Psoas muscle (tissue), 7 donors: ENCODE measurements at regions not wholly inside any gene's neighbourhood (a gene's known extent, or its start where the extent isn't known, plus 50 kb on each side); places are given as distances from the start of the nearest gene placed in this dataset.

Experiments used
- ATAC-seq, 4 donors: fragments of 200-7000 bp; cut with Tn5 transposase; one replicate each; pipeline ENCODE4 v1.9.1; 2020; ENCODE audit warnings: moderate library complexity in 3 of 4, mild to moderate bottlenecking in 2 of 4
- DNase-seq, 2 donors: peaks; one replicate each; pipeline ENCODE4 v3.0.0-alpha.2; 2020
- H3K27ac ChIP-seq: fragments of 200-600 bp; one replicate; pipeline ENCODE4 v1.8.0; 2022
- H3K27me3 ChIP-seq, 3 donors: fragments of 200-600 bp in 1 of 3; one replicate each; pipeline versions ENCODE4 v1.6.1 to v1.8.0; 2013 to 2022; ENCODE audit warnings: low read length in 2 of 3, mild to moderate bottlenecking in 2 of 3, moderate library complexity in 1 of 3; ENCODE audit not compliant: insufficient read depth in 3 of 3
- H3K36me3 ChIP-seq, 2 donors: fragments of 200-600 bp in 1 of 2; one replicate each; pipeline versions ENCODE4 v1.6.1 to v1.8.0; 2013 to 2022; ENCODE audit warnings: low read depth in 1 of 2, mild to moderate bottlenecking in 1 of 2, moderate library complexity in 1 of 2; ENCODE audit not compliant: insufficient read depth in 1 of 2
- H3K4me1 ChIP-seq: fragments of 200-600 bp; one replicate; pipeline ENCODE4 v1.8.0; 2022
- H3K4me3 ChIP-seq: fragments of 200-600 bp; one replicate; pipeline ENCODE4 v1.8.0; 2022; ENCODE audit warnings: mild to moderate bottlenecking
- H3K9me3 ChIP-seq: fragments of 200-600 bp; one replicate; pipeline ENCODE4 v1.8.0; 2022
- WGBS, 3 donors: extraction: QIAGEN DNeasy Blood & Tissue Kit; methylation state at CpG; one replicate each; pipeline versions ENCODE4 v1.1.6 to v1.1.7; 2013; 5-methylcytosine and 5-hydroxymethylcytosine counted together
- intact Hi-C, 2 donors: fragments of 100-400 bp; cut with DNase I; formaldehyde crosslinking; loops; one replicate each; pipeline versions ENCODE4 v1.11.0 to v1.14.2; 2022
- TF ChIP-seq, protein P1 (sequence below): fragments of 200-600 bp; IDR thresholded peaks from one replicate; pipeline ENCODE4 v1.8.0; 2022; ENCODE audit warnings: antibody characterized with exemption
- donor health status: healthy with polysubstance abuse.
- donor health status: DM: no; HTN: no; CAD: no; lungs with moderate emphysema.
- donor health status: Bipolar disorder and iron deficiency.
- donor health status: healthy.
- donor health status: DM: yes; HTN: yes; CAD: no.
- donor health status: DM: no; HTN: no; CAD: no.
- donor health status: DM: yes; HTN: yes; CAD: no.

DNA sequence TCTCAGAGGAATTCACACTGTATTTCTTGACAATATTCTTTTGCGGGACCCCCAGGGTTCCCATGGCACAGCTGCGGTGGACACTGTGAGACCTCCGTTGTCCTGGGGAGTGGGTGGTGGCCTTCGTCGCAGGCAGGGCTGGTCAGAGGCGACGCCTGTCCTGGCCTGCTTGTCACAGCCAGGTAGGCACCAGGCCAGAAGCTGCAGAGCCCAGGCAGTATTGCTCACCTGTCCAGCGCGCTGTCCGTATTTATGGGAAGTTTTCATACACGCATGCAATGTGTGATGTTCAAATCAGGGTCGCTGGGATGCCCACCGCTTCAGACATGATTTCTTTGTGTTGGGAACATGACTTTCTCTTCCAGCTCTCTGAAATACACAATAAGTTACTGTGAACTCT is 126.6 kb downstream of the RTP5 start:
- no peak overlapping the region for H3K4me3 ChIP-seq
- H3K4me1 ChIP-seq, result no peaks in the 10 kb centered on the region
- no peaks in the 10 kb centered on the region for H3K9me3 ChIP-seq
- no peak overlapping the region for H3K27ac ChIP-seq
- DNase-seq, result no peak
- 92 to 93% (median 92%) methylated on average over 13 of the region's 13 CpGs for whole genome bisulfite sequencing, 3 donors
- TF ChIP-seq, protein P1, sequence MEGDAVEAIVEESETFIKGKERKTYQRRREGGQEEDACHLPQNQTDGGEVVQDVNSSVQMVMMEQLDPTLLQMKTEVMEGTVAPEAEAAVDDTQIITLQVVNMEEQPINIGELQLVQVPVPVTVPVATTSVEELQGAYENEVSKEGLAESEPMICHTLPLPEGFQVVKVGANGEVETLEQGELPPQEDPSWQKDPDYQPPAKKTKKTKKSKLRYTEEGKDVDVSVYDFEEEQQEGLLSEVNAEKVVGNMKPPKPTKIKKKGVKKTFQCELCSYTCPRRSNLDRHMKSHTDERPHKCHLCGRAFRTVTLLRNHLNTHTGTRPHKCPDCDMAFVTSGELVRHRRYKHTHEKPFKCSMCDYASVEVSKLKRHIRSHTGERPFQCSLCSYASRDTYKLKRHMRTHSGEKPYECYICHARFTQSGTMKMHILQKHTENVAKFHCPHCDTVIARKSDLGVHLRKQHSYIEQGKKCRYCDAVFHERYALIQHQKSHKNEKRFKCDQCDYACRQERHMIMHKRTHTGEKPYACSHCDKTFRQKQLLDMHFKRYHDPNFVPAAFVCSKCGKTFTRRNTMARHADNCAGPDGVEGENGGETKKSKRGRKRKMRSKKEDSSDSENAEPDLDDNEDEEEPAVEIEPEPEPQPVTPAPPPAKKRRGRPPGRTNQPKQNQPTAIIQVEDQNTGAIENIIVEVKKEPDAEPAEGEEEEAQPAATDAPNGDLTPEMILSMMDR, result no peak
- no peak for ATAC-seq
- H3K36me3 ChIP-seq, result no peaks in the 10 kb centered on the region
- intact Hi-C loops, result no loop called here
- H3K27me3 ChIP-seq, result peaks cover 0 to 7% (median 1%) of the 10 kb centered on the region in 3 donors

DNA sequence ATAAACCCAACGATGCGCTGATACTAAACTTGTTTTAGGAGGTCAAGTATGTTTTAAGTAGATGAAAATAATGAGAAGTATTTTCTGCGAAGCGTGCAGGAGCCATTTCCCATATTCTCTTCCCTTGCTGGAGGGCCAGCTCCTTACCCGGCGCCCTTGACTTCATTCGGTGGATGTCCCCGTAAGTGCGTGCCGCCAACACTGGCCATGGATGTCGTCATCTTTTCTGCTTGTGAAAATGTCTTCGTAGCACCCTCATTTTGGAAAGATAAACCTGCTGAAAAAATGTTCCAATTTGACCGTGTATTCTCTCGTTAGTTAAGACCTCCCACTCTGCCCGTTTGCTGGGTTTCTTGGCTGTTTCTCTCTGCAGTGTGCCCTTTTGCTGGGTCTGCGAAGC is 127.5 kb downstream of the RTP5 start:
- H3K9me3 ChIP-seq, result no peaks in the 10 kb centered on the region
- intact Hi-C loops, result no loop called here

DNA sequence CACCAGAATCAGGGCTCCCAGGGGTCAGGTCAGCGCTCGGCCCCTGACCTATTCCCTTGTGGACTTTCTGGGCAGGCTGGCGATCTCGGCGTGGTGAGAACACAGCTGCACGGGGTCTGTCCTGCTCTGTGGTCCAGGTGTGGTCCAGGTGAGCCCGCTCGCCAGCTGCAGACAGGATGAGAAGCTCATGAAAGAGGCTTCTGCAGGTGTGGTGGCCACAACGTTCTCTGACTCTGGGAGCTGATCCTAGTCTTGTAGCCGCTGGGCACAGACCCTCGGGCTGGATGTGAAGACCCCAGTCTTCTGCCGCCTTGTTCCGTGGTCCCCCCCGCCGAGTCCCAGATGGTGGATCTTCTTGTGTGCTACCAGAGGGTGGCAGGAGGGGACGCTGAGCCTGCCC is 129.7 kb downstream of the RTP5 start:
- no peaks in the 10 kb centered on the region for H3K9me3 ChIP-seq
- no peak overlapping the region for H3K27ac ChIP-seq
- H3K36me3 ChIP-seq, result no peaks in the 10 kb centered on the region
- TF ChIP-seq, protein P1, result no peak
- intact Hi-C loops, result no loop called here
- H3K4me1 ChIP-seq, result no peaks in the 10 kb centered on the region
- ATAC-seq (no peak), DNase-seq (no peak)
- H3K27me3 ChIP-seq, result peaks cover 0 to 15% (median 1%) of the 10 kb centered on the region in 3 donors
- no peak overlapping the region for H3K4me3 ChIP-seq
- 76 to 78% (median 77%) methylated on average over 15 to 16 of the region's 16 CpGs for WGBS, 3 donors

More for the DNA sequence above, 127.5 kb downstream of the RTP5 start:
- H3K36me3 ChIP-seq, result no peaks in the 10 kb centered on the region
- no peaks in the 10 kb centered on the region for H3K4me1 ChIP-seq
- TF ChIP-seq, protein P1, result no peak
- no peak overlapping the region for H3K27ac ChIP-seq
- 90 to 91% (median 91%) methylated on average over 16 of the region's 16 CpGs for WGBS, 3 donors
- DNase-seq, result no peak
- H3K27me3 ChIP-seq, result peaks cover 0 to 9% (median 1%) of the 10 kb centered on the region in 3 donors
- no peak overlapping the region for H3K4me3 ChIP-seq
- no peak for ATAC-seq

DNA sequence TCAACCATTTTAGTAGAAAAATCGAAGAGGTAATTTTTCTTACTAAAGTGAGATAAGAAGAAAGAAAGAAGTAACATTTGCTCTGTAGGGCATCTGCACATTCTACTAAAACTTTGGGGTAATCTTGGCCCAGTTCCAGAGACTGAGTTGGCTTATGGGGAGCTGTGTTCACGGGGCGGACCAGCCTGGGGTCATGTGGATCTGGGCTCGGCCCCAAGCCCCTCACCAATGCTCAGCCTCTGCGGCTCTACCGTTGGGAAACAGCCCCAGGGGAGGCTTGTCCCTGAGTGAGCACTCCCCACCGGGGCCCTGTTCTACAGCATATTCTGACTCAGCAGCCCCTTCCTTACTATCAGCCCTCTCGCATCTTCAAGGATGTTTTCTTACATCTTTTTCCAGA is 132.3 kb downstream of the RTP5 start:
- Histone ChIP-seq H3K4me1 (no peaks in the 10 kb centered on the region), H3K27me3 (peaks cover 0 to 18% (median 1%) of the 10 kb centered on the region in 3 donors), H3K27ac (no peak overlapping the region), H3K4me3 (no peak overlapping the region), H3K36me3 (no peaks in the 10 kb centered on the region), H3K9me3 (no peaks in the 10 kb centered on the region)
- no peak for ATAC-seq
- intact Hi-C loops, result no loop called here
- DNase-seq, result no peak
- TF ChIP-seq, protein P1, result no peak
- 71 to 85% (median 79%) methylated on average over 8 of the region's 8 CpGs for WGBS, 3 donors

GRCh38 chr2:242002944-242003343 is 133.4 kb downstream of the RTP5 start:
- TF ChIP-seq, protein P1, result no peak
- H3K27ac ChIP-seq, result no peak overlapping the region
- no peaks in the 10 kb centered on the region for H3K9me3 ChIP-seq
- no peaks in the 10 kb centered on the region for H3K4me1 ChIP-seq
- peaks cover 0 to 18% (median 0%) of the 10 kb centered on the region in 3 donors for H3K27me3 ChIP-seq
- DNase-seq, result no peak
- no peaks in the 10 kb centered on the region for H3K36me3 ChIP-seq
- ATAC-seq, result no peak
- intact Hi-C loops, result no loop called here
- WGBS, 3 donors, result 64 to 75% (median 71%) methylated on average over 7 to 13 of the region's 13 CpGs
- H3K4me3 ChIP-seq, result no peak overlapping the region
